ENCODE measurements at regions not wholly inside any gene's neighbourhood (a gene's known extent, or its start where the extent isn't known, plus 50 kb on each side); places are given as distances from the start of the nearest gene placed in this dataset.

- no peak for TF ChIP-seq Cebpa-rat (IDR thresholded peaks at IDR 0.05)
- Histone ChIP-seq H3K27ac (no peak overlapping the region), H3K36me3 (no peaks in the 10 kb centered on the region), H3K4me2 (no peak overlapping the region), H3K4me3 (no peak overlapping the region), H4K20me1 (no peaks in the 10 kb centered on the region), H3K9ac (no peak overlapping the region), H3K4me1 (peaks cover 54% of the 10 kb centered on the region), H3K9me3 (peaks cover 50% of the 10 kb centered on the region), H3K27me3 (no peaks in the 10 kb centered on the region)
These were observed 212.4 kb upstream of the GLI3 start for GRCh38 chr7:42449431-42449830.

DNA sequence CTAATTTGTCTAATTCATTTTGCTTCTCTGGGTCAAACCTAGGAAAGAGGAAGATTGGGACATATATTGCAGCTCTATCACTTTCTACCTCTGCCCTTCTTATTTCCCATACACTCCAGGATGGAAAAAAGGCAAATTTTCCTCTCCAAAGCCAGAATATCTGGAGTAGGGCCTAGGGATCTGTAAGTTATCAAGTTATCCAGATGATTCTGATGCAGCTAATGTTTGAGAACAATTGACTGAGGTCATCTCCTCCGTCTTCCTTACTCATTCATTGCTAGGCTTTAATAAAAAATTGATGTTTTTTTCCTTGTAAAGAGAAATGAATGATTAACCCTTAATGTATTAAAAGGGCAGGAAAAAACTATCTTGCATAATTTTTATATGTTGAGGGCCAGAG lies 211.9 kb upstream of the GLI3 start:
- Histone ChIP-seq H3K27me3 (no peaks in the 10 kb centered on the region), H3K9me3 (peaks cover 50% of the 10 kb centered on the region), H3K36me3 (no peaks in the 10 kb centered on the region), H3K9ac (no peak overlapping the region), H3K4me3 (no peak overlapping the region), H4K20me1 (no peaks in the 10 kb centered on the region), H3K4me1 (peaks cover 48% of the 10 kb centered on the region), H3K4me2 (no peak overlapping the region), H3K27ac (no peak overlapping the region)
- no peak for TF ChIP-seq Cebpa-rat (IDR thresholded peaks at IDR 0.05)

GRCh38 chr7:42445691-42446090 lies 208.7 kb upstream of the GLI3 start:
- Histone ChIP-seq H3K4me3 (no peak overlapping the region), H3K27ac (no peak overlapping the region), H3K4me2 (no peak overlapping the region), H3K36me3 (no peaks in the 10 kb centered on the region), H4K20me1 (no peaks in the 10 kb centered on the region), H3K9me3 (peaks cover 68% of the 10 kb centered on the region), H3K9ac (no peak overlapping the region), H3K27me3 (no peaks in the 10 kb centered on the region), H3K4me1 (peaks cover 18% of the 10 kb centered on the region)
- no peak for TF ChIP-seq Cebpa-rat (IDR thresholded peaks at IDR 0.05)

DNA sequence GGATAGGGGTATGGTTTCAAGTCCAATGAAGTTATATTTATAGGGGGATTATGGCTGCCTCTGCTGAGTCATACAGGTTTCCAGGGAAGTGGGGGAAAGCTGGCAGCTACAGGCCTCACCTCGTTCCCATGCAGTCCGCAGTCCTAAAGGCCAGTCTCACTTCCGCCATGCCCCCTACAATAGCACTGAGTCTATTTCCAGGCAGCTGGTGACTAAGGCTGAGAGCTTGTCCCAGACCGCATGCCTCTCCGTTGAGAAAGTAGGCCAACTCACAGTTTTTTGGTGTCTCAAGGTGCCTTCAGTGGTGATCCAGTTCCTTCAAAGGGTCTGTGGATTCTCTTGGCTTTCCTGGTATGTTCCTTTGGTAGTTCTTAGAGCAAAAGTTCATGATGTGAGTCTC lies 203.9 kb upstream of the GLI3 start:
- H3K27me3 ChIP-seq: no peaks in the 10 kb centered on the region
- H3K4me2 ChIP-seq: no peak overlapping the region
- no peak overlapping the region for H3K9ac ChIP-seq
- TF ChIP-seq Cebpa-rat (IDR thresholded peaks at IDR 0.05): no peak
- no peaks in the 10 kb centered on the region for H3K36me3 ChIP-seq
- no peak overlapping the region for H3K4me3 ChIP-seq
- H3K4me1 ChIP-seq: no peaks in the 10 kb centered on the region
- H3K27ac ChIP-seq: no peak overlapping the region
- H4K20me1 ChIP-seq: no peaks in the 10 kb centered on the region
- peaks cover 53% of the 10 kb centered on the region for H3K9me3 ChIP-seq

GRCh38 chr7:42432644-42433043 lies 195.6 kb upstream of the GLI3 start:
- Histone ChIP-seq H3K4me2 (no peak overlapping the region), H3K36me3 (no peaks in the 10 kb centered on the region), H3K27ac (no peak overlapping the region), H4K20me1 (no peaks in the 10 kb centered on the region), H3K4me3 (no peak overlapping the region), H3K9me3 (peaks cover 13% of the 10 kb centered on the region; the same call in 1 of the 2 replicates), H3K27me3 (no peaks in the 10 kb centered on the region), H3K9ac (no peak overlapping the region), H3K4me1 (no peaks in the 10 kb centered on the region)
- no peak for TF ChIP-seq Cebpa-rat (IDR thresholded peaks at IDR 0.05)

- Histone ChIP-seq H3K4me2 (no peak overlapping the region), H3K36me3 (no peaks in the 10 kb centered on the region), H4K20me1 (no peaks in the 10 kb centered on the region), H3K9ac (no peak overlapping the region), H3K27me3 (no peaks in the 10 kb centered on the region), H3K9me3 (peaks cover 11% of the 10 kb centered on the region; the same call in 1 of the 2 replicates), H3K4me1 (no peaks in the 10 kb centered on the region), H3K27ac (no peak overlapping the region), H3K4me3 (no peak overlapping the region)
- TF ChIP-seq Cebpa-rat (IDR thresholded peaks at IDR 0.05): no peak
These were observed 194.9 kb upstream of the GLI3 start for GRCh38 chr7:42431873-42432272.

DNA sequence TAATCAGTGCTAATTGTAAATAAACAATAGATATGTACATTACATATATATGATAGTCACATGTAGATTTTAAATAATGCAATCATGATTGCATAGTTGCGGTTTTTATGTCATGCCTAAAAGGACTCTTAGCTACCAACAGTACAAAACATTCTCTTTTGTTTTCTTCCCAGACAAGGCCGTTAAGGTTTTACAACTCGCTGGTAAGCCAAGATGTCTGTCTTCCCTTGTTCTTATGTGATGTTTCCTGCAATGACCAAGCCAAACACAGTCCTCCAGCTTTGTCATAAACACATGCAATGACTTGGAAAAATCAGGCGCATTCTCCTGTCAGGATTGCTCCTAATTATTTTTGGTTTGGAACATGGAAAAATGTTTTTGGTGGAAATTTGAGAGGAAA lies 192.3 kb upstream of the GLI3 start:
- Histone ChIP-seq H3K9me3 (no peaks in the 10 kb centered on the region), H4K20me1 (no peaks in the 10 kb centered on the region), H3K36me3 (no peaks in the 10 kb centered on the region), H3K27me3 (no peaks in the 10 kb centered on the region), H3K9ac (no peak overlapping the region), H3K4me1 (no peaks in the 10 kb centered on the region), H3K27ac (no peak overlapping the region), H3K4me3 (no peak overlapping the region), H3K4me2 (no peak overlapping the region)
- TF ChIP-seq Cebpa-rat (IDR thresholded peaks at IDR 0.05): no peak

GRCh38 chr7:42426163-42426562 lies 189.2 kb upstream of the GLI3 start:
- Histone ChIP-seq H3K4me1 (no peaks in the 10 kb centered on the region), H3K27me3 (no peaks in the 10 kb centered on the region), H3K27ac (no peak overlapping the region), H3K36me3 (no peaks in the 10 kb centered on the region), H4K20me1 (no peaks in the 10 kb centered on the region), H3K9ac (no peak overlapping the region), H3K4me2 (no peak overlapping the region), H3K4me3 (no peak overlapping the region), H3K9me3 (no peaks in the 10 kb centered on the region)
- TF ChIP-seq Cebpa-rat (IDR thresholded peaks at IDR 0.05): no peak

GRCh38 chr7:42414941-42415505 lies 178.0 kb upstream of the GLI3 start:
- no peak overlapping the region for H3K4me2 ChIP-seq
- no peak overlapping the region for H3K27ac ChIP-seq
- no peaks in the 10 kb centered on the region for H3K4me1 ChIP-seq
- no peaks in the 10 kb centered on the region for H3K9me3 ChIP-seq
- no peaks in the 10 kb centered on the region for H3K36me3 ChIP-seq
- no peaks in the 10 kb centered on the region for H4K20me1 ChIP-seq
- H3K27me3 ChIP-seq: no peaks in the 10 kb centered on the region
- no peak overlapping the region for H3K9ac ChIP-seq
- no peak for TF ChIP-seq Cebpa-rat (IDR thresholded peaks at IDR 0.05)
- no peak overlapping the region for H3K4me3 ChIP-seq

DNA sequence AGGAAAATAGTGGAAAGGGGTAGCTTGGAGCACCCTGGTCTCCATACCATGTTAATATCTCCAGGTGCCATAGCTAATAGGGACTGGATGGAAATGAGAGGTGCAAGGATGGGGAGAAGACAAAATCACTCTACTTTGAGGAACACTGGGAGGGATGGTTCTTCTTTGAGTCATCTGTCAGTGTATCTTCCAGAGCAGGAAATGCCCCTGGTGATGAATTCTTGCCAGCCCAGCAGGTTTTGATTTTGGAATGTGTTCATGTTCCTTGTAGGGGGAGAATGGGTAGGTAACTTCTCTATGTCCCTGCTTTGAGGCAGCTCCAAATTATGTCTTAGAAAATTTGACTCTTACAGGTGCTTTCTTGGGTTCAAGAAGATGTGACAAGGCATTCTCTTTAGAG lies 177.0 kb upstream of the GLI3 start:
- no peaks in the 10 kb centered on the region for H3K4me1 ChIP-seq
- TF ChIP-seq Cebpa-rat (IDR thresholded peaks at IDR 0.05): no peak

DNA sequence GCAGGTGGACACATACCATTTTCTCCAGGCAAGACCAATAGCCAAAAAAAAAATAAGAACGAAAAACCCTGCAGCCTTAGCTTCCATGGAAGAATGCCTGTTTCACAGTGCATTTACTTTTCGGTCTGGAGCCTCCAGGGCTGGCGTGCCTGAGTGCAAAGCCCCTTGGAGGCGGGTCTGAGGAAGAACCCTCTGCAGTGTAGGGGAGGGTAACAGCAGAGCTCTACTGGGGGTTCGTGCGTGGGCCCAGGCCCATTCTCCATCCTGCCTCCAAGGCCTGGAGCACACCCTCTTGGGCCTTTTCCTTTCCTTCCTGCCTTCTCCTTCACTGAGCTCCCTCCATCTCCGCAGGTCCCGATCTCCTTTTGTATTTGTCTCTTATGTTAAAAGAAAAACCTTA lies 172.3 kb upstream of the GLI3 start:
- H3K27me3 ChIP-seq: no peaks in the 10 kb centered on the region
- H3K4me1 ChIP-seq: peaks cover 9% of the 10 kb centered on the region
- H4K20me1 ChIP-seq: no peaks in the 10 kb centered on the region
- no peaks in the 10 kb centered on the region for H3K9me3 ChIP-seq
- H3K4me2 ChIP-seq: no peak overlapping the region
- no peak for TF ChIP-seq Cebpa-rat (IDR thresholded peaks at IDR 0.05)
- H3K4me3 ChIP-seq: no peak overlapping the region
- H3K36me3 ChIP-seq: no peaks in the 10 kb centered on the region
- no peak overlapping the region for H3K9ac ChIP-seq
- no peak overlapping the region for H3K27ac ChIP-seq

More for the DNA sequence above, 177.0 kb upstream of the GLI3 start:
- Histone ChIP-seq H4K20me1 (no peaks in the 10 kb centered on the region), H3K36me3 (no peaks in the 10 kb centered on the region), H3K27ac (no peak overlapping the region), H3K4me2 (no peak overlapping the region), H3K27me3 (no peaks in the 10 kb centered on the region), H3K9ac (no peak overlapping the region), H3K4me3 (no peak overlapping the region), H3K9me3 (no peaks in the 10 kb centered on the region)
